PC-3 (cell line): ENCODE measurements at regions not wholly inside any gene's neighbourhood (a gene's known extent, or its start where the extent isn't known, plus 50 kb on each side); places are given as distances from the start of the nearest gene placed in this dataset.

Experiments used
- CTCF ChIP-seq: fragments of 300-600 bp; sonication (generic); conservative IDR thresholded peaks from 2 replicates; pipeline ENCODE4 v1.5.1; 2017; ENCODE audit warnings: antibody characterized with exemption, low read depth, mild to moderate bottlenecking, low read length
- EZH2 ChIP-seq: fragments of 300-600 bp; sonication (generic); IDR thresholded peaks from one replicate; pipeline ENCODE4 v1.6.1; 2017; ENCODE audit warnings: antibody characterized with exemption, mild to moderate bottlenecking, low read length; ENCODE audit not compliant: unreplicated experiment

GRCh38 chr4:138090918-138091676 is 151.1 kb downstream of the SLC7A11 start:
- no peak for TF ChIP-seq CTCF
- TF ChIP-seq EZH2 = no peak
